ENCODE measurements at regions not wholly inside any gene's neighbourhood (a gene's known extent, or its start where the extent isn't known, plus 50 kb on each side); places are given as distances from the start of the nearest gene placed in this dataset.
"Not testable (repeated sequence)": the region's sequence is repeated elsewhere in the genome, so short reads cannot be mapped to it uniquely, and the experiment has no call there.

- Mint-ChIP-seq H3K36me3 (ENCODE audit: low read depth) (peaks cover 7% of the 10 kb centered on the region), H3K9me3 (peaks cover 6% of the 10 kb centered on the region), H3K4me1 (ENCODE audit: low read depth) (peaks cover 31% of the 10 kb centered on the region), H3K27ac (no peak overlapping the region), H3K27me3 (no peaks in the 10 kb centered on the region), H3K4me3 (no peak overlapping the region)
Measured at GRCh38 chr13:74274916-74275315, 140.7 kb upstream of the KLF12 start.

GRCh38 chr13:74273581-74273980, 139.4 kb upstream of the KLF12 start:
- H3K27ac Mint-ChIP-seq: no peak overlapping the region
- H3K36me3 Mint-ChIP-seq (ENCODE audit: low read depth): peaks cover 7% of the 10 kb centered on the region
- peaks cover 6% of the 10 kb centered on the region for H3K9me3 Mint-ChIP-seq
- H3K27me3 Mint-ChIP-seq: no peaks in the 10 kb centered on the region
- H3K4me3 Mint-ChIP-seq: no peak overlapping the region
- peaks cover 31% of the 10 kb centered on the region for H3K4me1 Mint-ChIP-seq (ENCODE audit: low read depth)

GRCh38 chr13:74272826-74273225, 138.6 kb upstream of the KLF12 start:
- H3K4me3 Mint-ChIP-seq: no peak overlapping the region
- peaks cover 7% of the 10 kb centered on the region for H3K36me3 Mint-ChIP-seq (ENCODE audit: low read depth)
- H3K27ac Mint-ChIP-seq: no peak overlapping the region
- peaks cover 31% of the 10 kb centered on the region for H3K4me1 Mint-ChIP-seq (ENCODE audit: low read depth)
- peaks cover 6% of the 10 kb centered on the region for H3K9me3 Mint-ChIP-seq
- H3K27me3 Mint-ChIP-seq: no peaks in the 10 kb centered on the region

- H3K4me1 Mint-ChIP-seq (ENCODE audit: low read depth): peaks cover 29% of the 10 kb centered on the region
- peaks cover 13% of the 10 kb centered on the region for H3K36me3 Mint-ChIP-seq (ENCODE audit: low read depth)
- no peak overlapping the region for H3K27ac Mint-ChIP-seq
- H3K4me3 Mint-ChIP-seq: no peak overlapping the region
- H3K9me3 Mint-ChIP-seq: peaks cover 24% of the 10 kb centered on the region
- H3K27me3 Mint-ChIP-seq: no peaks in the 10 kb centered on the region
Measured at GRCh38 chr13:74270018-74270417, 135.8 kb upstream of the KLF12 start.

GRCh38 chr13:74266861-74267260, 132.7 kb upstream of the KLF12 start:
- Mint-ChIP-seq H3K36me3 (ENCODE audit: low read depth) (peaks cover 23% of the 10 kb centered on the region), H3K4me1 (ENCODE audit: low read depth) (peaks cover 12% of the 10 kb centered on the region), H3K27me3 (no peaks in the 10 kb centered on the region), H3K9me3 (peaks cover 36% of the 10 kb centered on the region), H3K4me3 (no peak overlapping the region), H3K27ac (no peak overlapping the region)

GRCh38 chr13:74266309-74266708, 132.1 kb upstream of the KLF12 start:
- H3K27me3 Mint-ChIP-seq: no peaks in the 10 kb centered on the region
- H3K27ac Mint-ChIP-seq: no peak overlapping the region
- peaks cover 36% of the 10 kb centered on the region for H3K9me3 Mint-ChIP-seq
- no peak overlapping the region for H3K4me3 Mint-ChIP-seq
- H3K4me1 Mint-ChIP-seq (ENCODE audit: low read depth): peaks cover 12% of the 10 kb centered on the region
- H3K36me3 Mint-ChIP-seq (ENCODE audit: low read depth): peaks cover 17% of the 10 kb centered on the region

- Mint-ChIP-seq H3K4me1 (ENCODE audit: low read depth) (peaks cover 17% of the 10 kb centered on the region), H3K36me3 (ENCODE audit: low read depth) (peaks cover 15% of the 10 kb centered on the region), H3K9me3 (peaks cover 36% of the 10 kb centered on the region), H3K27ac (no peak overlapping the region), H3K27me3 (no peaks in the 10 kb centered on the region), H3K4me3 (no peak overlapping the region)
Measured at GRCh38 chr13:74264333-74264732, 130.1 kb upstream of the KLF12 start.

- not testable (repeated sequence) for H3K27ac Mint-ChIP-seq; H3K36me3 Mint-ChIP-seq (ENCODE audit: low read depth); H3K27me3 Mint-ChIP-seq; H3K4me3 Mint-ChIP-seq
- Mint-ChIP-seq H3K4me1 (ENCODE audit: low read depth) (peaks cover 53% of the 10 kb centered on the region), H3K9me3 (peaks cover 21% of the 10 kb centered on the region)
Measured at GRCh38 chr13:74260420-74260819, 126.2 kb upstream of the KLF12 start.

GRCh38 chr13:74259641-74260040, 125.4 kb upstream of the KLF12 start:
- peaks cover 10% of the 10 kb centered on the region for H3K36me3 Mint-ChIP-seq (ENCODE audit: low read depth)
- no peaks in the 10 kb centered on the region for H3K27me3 Mint-ChIP-seq
- H3K4me3 Mint-ChIP-seq: peak overlapping the region; percentile 35
- H3K9me3 Mint-ChIP-seq: peaks cover 17% of the 10 kb centered on the region
- peaks cover 54% of the 10 kb centered on the region for H3K4me1 Mint-ChIP-seq (ENCODE audit: low read depth)
- no peak overlapping the region for H3K27ac Mint-ChIP-seq

- peaks cover 11% of the 10 kb centered on the region for H3K9me3 Mint-ChIP-seq
- no peaks in the 10 kb centered on the region for H3K27me3 Mint-ChIP-seq
- H3K4me1 Mint-ChIP-seq (ENCODE audit: low read depth): peaks cover 61% of the 10 kb centered on the region
- H3K4me3 Mint-ChIP-seq: no peak overlapping the region
- H3K36me3 Mint-ChIP-seq (ENCODE audit: low read depth): peaks cover 4% of the 10 kb centered on the region
- no peak overlapping the region for H3K27ac Mint-ChIP-seq
Measured at GRCh38 chr13:74258961-74259360, 124.8 kb upstream of the KLF12 start.

GRCh38 chr13:74256969-74257368, 122.8 kb upstream of the KLF12 start:
- Mint-ChIP-seq H3K9me3 (peaks cover 1% of the 10 kb centered on the region), H3K36me3 (ENCODE audit: low read depth) (no peaks in the 10 kb centered on the region), H3K4me3 (no peak overlapping the region), H3K27me3 (no peaks in the 10 kb centered on the region), H3K4me1 (ENCODE audit: low read depth) (peaks cover 79% of the 10 kb centered on the region), H3K27ac (peak overlapping the region; percentile 37)

- Mint-ChIP-seq H3K27ac (no peak overlapping the region), H3K36me3 (ENCODE audit: low read depth) (no peaks in the 10 kb centered on the region), H3K9me3 (peaks cover 4% of the 10 kb centered on the region), H3K4me1 (ENCODE audit: low read depth) (peaks cover 94% of the 10 kb centered on the region), H3K4me3 (no peak overlapping the region), H3K27me3 (no peaks in the 10 kb centered on the region)
Measured at GRCh38 chr13:74253161-74253560, 119.0 kb upstream of the KLF12 start.

- peaks cover 94% of the 10 kb centered on the region for H3K4me1 Mint-ChIP-seq (ENCODE audit: low read depth)
- H3K4me3 Mint-ChIP-seq: no peak overlapping the region
- H3K27ac Mint-ChIP-seq: peak overlapping the region; percentile 10
- H3K9me3 Mint-ChIP-seq: peaks cover 4% of the 10 kb centered on the region
- no peaks in the 10 kb centered on the region for H3K36me3 Mint-ChIP-seq (ENCODE audit: low read depth)
- H3K27me3 Mint-ChIP-seq: no peaks in the 10 kb centered on the region
Measured at GRCh38 chr13:74251778-74252519, 117.7 kb upstream of the KLF12 start.

GRCh38 chr13:74250738-74251190, 116.6 kb upstream of the KLF12 start:
- H3K4me1 Mint-ChIP-seq (ENCODE audit: low read depth): peaks cover 94% of the 10 kb centered on the region
- no peaks in the 10 kb centered on the region for H3K36me3 Mint-ChIP-seq (ENCODE audit: low read depth)
- peak overlapping the region; percentile 60 for H3K27ac Mint-ChIP-seq
- no peaks in the 10 kb centered on the region for H3K27me3 Mint-ChIP-seq
- H3K9me3 Mint-ChIP-seq: peaks cover 4% of the 10 kb centered on the region
- no peak overlapping the region for H3K4me3 Mint-ChIP-seq

- H3K9me3 Mint-ChIP-seq: peaks cover 6% of the 10 kb centered on the region
- no peak overlapping the region for H3K4me3 Mint-ChIP-seq
- H3K27ac Mint-ChIP-seq: peak overlapping the region; percentile 37
- H3K36me3 Mint-ChIP-seq (ENCODE audit: low read depth): peaks cover 3% of the 10 kb centered on the region
- peaks cover 98% of the 10 kb centered on the region for H3K4me1 Mint-ChIP-seq (ENCODE audit: low read depth)
- H3K27me3 Mint-ChIP-seq: no peaks in the 10 kb centered on the region
Measured at GRCh38 chr13:74248477-74248876, 114.3 kb upstream of the KLF12 start.

GRCh38 chr13:74246487-74246886, 112.3 kb upstream of the KLF12 start:
- H3K9me3 Mint-ChIP-seq: peaks cover 17% of the 10 kb centered on the region
- H3K4me3 Mint-ChIP-seq: peak overlapping the region; percentile 83
- H3K27me3 Mint-ChIP-seq: no peaks in the 10 kb centered on the region
- peak overlapping the region; percentile 87 for H3K27ac Mint-ChIP-seq
- H3K36me3 Mint-ChIP-seq (ENCODE audit: low read depth): peaks cover 14% of the 10 kb centered on the region
- peaks cover 96% of the 10 kb centered on the region for H3K4me1 Mint-ChIP-seq (ENCODE audit: low read depth)
